Mucosa of rectum (tissue), 2 donors: ENCODE measurements at regions not wholly inside any gene's neighbourhood (a gene's known extent, or its start where the extent isn't known, plus 50 kb on each side); places are given as distances from the start of the nearest gene placed in this dataset.

ENCODE experiments used
- H3K27ac ChIP-seq, 2 donors: one replicate each; pipeline ENCODE4 v1.7.0; 2013; ENCODE audit warnings: inconsistent platforms in 2 of 2, low read depth in 2 of 2, low read length in 2 of 2
- H3K27me3 ChIP-seq, 2 donors: one replicate each; pipeline ENCODE4 v1.7.0; 2013; ENCODE audit warnings: low read length in 2 of 2; ENCODE audit not compliant: control insufficient read depth in 2 of 2, insufficient read depth in 2 of 2
- H3K36me3 ChIP-seq, 2 donors: one replicate each; pipeline ENCODE4 v1.7.0; 2013; ENCODE audit warnings: low read length in 2 of 2; ENCODE audit not compliant: control insufficient read depth in 2 of 2, insufficient read depth in 2 of 2
- H3K4me1 ChIP-seq, 2 donors: one replicate each; pipeline ENCODE4 v1.7.0; 2013; ENCODE audit warnings: low read length in 2 of 2, mild to moderate bottlenecking in 1 of 2; ENCODE audit not compliant: control insufficient read depth in 2 of 2, insufficient read depth in 2 of 2
- H3K4me3 ChIP-seq, 2 donors: one replicate each; pipeline ENCODE4 v1.7.0; 2013; ENCODE audit warnings: low read length in 2 of 2
- H3K9ac ChIP-seq, 2 donors: one replicate each; pipeline ENCODE4 v1.7.0; 2013; ENCODE audit warnings: low read length in 2 of 2, low read depth in 1 of 2, mild to moderate bottlenecking in 1 of 2
- H3K9me3 ChIP-seq, 2 donors: one replicate each; pipeline ENCODE4 v1.7.0; 2013; ENCODE audit warnings: low read length in 2 of 2; ENCODE audit not compliant: control insufficient read depth in 2 of 2
- donor health status: healthy.
- donor health status: Normal muscosa, but diverticular disease.

DNA sequence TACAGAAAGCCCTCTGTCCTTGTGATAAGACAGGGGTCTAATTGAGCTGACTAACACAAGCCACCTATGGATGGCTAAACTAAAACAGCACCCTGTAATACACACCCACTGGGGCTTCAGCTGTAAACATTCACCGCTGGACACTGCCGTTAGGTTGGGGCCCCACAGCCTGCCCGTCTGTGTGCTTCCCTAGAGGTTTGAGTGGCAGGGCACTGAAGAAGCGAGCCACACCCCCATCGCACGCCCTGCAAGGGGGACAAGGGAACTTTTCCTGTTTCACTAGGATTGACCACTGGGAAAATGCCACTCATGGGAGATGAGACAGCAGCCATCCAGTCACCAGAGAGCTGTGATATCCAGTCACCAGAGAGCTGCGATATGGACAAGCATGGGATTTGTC, 335.7 kb upstream of the CFAP20DC start:
- Histone ChIP-seq H3K4me1 (no peaks in the 10 kb centered on the region), H3K27ac (no peak overlapping the region), H3K36me3 (no peaks in the 10 kb centered on the region), H3K9me3 (no peaks in the 10 kb centered on the region), H3K27me3 (no peaks in the 10 kb centered on the region), H3K4me3 (no peak overlapping the region), H3K9ac (no peak overlapping the region)

DNA sequence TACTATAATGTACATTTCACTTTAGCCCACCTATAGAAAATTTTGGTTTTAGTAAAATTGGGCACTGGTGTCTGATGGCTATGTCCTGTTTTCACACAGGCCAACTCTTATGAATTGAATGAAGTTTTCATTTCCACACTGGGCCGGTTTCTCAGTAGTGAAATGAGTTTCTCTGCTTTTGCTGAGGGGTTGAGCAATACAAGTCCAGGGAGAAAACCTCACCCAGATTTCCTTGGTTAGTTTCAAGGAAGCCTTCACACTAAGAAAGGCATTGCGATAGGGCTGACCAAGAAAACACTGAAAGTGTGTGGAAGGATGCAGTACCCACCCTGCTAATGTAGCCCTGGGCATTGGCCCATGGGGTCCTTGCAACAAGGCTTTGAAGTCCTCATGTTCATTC, 331.5 kb upstream of the CFAP20DC start:
- no peaks in the 10 kb centered on the region for H3K27me3 ChIP-seq
- no peak overlapping the region for H3K4me3 ChIP-seq
- H3K9me3 ChIP-seq, result no peaks in the 10 kb centered on the region
- H3K27ac ChIP-seq, result no peak overlapping the region
- H3K36me3 ChIP-seq, result no peaks in the 10 kb centered on the region
- no peak overlapping the region for H3K9ac ChIP-seq
- no peaks in the 10 kb centered on the region for H3K4me1 ChIP-seq

DNA sequence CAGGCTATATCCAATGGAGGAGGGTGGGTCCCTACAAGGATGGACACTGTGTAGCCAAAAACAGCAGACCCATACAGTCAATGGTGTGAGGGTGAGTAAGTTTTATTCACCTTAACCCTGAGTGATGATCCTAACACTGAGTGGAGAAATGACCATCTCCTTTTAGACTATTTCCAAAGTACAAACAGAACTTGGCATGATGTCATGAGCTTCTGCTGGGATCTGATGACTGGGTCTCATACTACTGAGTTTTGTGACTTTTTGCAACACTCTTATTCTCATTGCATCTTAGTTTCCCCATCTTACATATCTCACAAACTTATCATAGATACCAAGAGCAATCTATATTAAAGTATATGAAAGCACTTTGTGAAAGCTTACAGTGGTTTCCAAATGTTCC, 330.3 kb upstream of the CFAP20DC start:
- H3K4me3 ChIP-seq, result no peak overlapping the region
- no peak overlapping the region for H3K27ac ChIP-seq
- H3K4me1 ChIP-seq, result no peaks in the 10 kb centered on the region
- no peak overlapping the region for H3K9ac ChIP-seq
- no peaks in the 10 kb centered on the region for H3K9me3 ChIP-seq
- H3K36me3 ChIP-seq, result no peaks in the 10 kb centered on the region
- H3K27me3 ChIP-seq, result no peaks in the 10 kb centered on the region

DNA sequence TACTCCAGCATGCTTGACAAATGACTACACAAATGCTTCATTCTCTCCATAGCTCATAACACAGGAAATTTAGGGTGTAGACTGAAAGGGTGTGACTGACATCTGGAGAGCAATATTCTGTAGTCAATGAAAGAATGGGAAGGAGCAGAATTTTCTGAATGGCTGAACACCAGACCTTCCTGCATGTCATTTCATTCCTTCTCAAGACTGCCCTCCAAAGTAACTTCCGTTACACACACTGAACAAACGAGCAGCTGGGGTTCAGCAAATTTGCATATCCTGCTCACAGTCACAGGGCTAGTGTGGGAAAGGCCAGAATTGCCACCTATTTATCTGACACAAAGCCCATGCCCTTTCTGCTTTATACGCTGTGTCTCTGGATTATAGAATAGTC, 325.0 kb upstream of the CFAP20DC start:
- Histone ChIP-seq H3K9me3 (no peaks in the 10 kb centered on the region), H3K36me3 (no peaks in the 10 kb centered on the region), H3K27me3 (no peaks in the 10 kb centered on the region), H3K4me3 (no peak overlapping the region), H3K9ac (no peak overlapping the region), H3K4me1 (no peaks in the 10 kb centered on the region), H3K27ac (no peak overlapping the region)

DNA sequence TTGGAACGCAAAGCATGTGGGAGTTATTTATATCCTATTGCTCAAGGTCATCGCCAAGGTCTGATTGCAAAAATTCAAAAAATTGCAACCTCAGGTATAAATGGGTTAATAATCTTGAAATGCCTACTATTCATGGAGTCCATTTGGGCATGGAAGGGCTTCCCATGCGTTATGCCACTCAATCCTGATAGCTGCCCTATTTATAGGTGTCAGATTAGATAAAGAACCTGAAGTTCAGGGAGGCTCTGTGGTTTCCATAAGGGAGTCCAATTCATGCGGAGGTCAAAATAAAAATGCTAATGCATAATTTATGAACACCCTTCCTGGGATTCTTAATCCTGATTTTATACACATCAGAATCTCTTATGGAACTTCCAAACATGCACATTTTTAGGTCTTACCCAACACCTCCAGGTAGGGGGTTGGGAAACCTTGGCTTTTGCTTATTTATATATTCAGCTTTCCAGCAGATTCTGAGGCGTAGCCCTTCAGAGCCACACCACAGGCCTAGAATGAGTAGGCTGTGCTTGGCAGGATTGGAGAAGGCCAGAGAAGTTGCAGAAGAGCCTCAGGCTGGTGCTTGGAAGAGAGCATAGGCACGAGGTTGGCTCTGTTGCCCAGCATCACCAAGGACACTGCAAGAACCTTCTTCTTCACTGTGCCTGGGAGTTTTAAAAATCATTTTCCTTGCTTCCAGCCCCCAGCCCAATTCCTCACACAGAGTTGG, 324.4 kb upstream of the CFAP20DC start:
- no peaks in the 10 kb centered on the region for H3K4me1 ChIP-seq
- H3K36me3 ChIP-seq, result no peaks in the 10 kb centered on the region
- H3K27ac ChIP-seq, result no peak overlapping the region
- no peaks in the 10 kb centered on the region for H3K9me3 ChIP-seq
- no peak overlapping the region for H3K9ac ChIP-seq
- no peaks in the 10 kb centered on the region for H3K27me3 ChIP-seq
- no peak overlapping the region for H3K4me3 ChIP-seq

DNA sequence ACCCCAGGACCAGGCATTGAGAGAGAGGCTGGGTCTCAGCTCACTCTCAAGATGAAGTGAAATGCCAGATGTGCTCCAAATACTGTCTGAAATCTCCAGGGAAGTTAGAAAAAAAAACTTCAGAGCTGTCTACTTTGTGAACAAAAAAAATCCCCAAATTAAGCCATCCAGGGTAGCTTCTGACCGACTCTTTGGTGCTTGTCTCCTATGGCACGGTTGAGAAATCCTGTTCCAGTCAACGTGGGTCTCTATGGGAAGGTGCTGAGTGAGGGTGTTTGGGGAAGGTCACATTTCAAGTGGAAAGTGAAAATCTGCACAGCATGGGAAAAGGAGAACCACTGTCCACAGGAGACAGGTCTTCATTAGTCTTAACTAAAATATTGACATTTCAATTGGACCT, 322.5 kb upstream of the CFAP20DC start:
- Histone ChIP-seq H3K36me3 (no peaks in the 10 kb centered on the region), H3K4me1 (no peaks in the 10 kb centered on the region), H3K27ac (no peak overlapping the region), H3K4me3 (no peak overlapping the region), H3K27me3 (no peaks in the 10 kb centered on the region), H3K9me3 (no peaks in the 10 kb centered on the region), H3K9ac (no peak overlapping the region)

DNA sequence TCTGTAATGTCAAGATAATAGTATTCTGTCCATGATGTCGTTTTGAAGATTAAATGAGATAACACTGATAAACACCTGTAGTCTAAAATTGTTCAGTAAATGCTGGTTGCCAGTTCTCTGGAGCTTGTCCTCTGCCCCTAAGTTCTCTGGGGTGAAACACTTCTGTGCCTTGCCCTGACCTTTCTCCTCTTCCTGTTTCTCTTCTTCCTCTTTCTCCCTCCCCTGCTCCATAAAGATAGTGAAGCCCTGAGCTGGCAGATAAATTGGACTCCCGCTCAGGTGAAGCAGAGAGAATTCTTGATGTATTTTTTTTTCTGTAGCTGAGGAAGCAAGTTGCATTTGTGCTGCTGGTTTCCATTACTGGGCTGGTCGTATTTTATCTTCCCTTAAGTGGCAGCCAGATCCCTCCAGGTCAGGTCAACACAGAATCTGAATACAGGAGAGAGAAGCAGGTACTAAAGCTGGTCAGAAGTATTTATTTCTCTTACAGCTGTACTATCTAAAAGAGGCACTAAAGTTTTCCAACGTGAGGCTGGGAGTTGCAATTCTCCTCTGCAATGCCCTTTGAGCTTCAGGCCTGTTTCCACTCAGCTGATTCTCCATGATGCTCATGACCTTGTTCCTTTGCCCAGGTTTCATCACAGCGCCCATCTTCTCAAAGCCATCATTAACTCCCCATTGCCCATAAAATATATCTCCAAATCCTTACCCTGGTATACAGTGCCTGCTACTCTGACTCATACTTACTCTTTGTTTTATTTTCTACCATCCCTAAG, 319.3 kb upstream of the CFAP20DC start:
- Histone ChIP-seq H3K4me3 (no peak overlapping the region), H3K27ac (no peak overlapping the region), H3K36me3 (no peaks in the 10 kb centered on the region), H3K9me3 (no peaks in the 10 kb centered on the region), H3K27me3 (no peaks in the 10 kb centered on the region), H3K4me1 (no peaks in the 10 kb centered on the region), H3K9ac (no peak overlapping the region)

DNA sequence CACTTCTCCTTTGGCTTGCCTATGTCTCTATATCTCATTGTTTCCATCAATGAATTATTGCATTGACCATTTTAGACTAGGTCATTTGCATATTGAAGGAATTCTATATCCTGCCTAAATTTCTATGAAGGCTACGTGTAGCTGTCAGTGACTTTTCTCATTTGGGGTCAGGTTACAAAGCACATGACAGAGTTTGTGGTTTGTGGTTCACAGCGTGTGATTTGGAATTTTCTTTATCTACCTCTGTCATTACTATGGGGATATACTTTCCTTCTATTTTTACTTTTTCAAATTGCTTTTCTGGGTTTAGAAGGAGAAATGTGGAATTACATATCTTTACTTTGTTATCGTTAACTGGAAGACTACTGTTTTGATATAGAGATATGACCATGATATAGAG, 317.3 kb upstream of the CFAP20DC start:
- H3K9me3 ChIP-seq, result no peaks in the 10 kb centered on the region
- no peaks in the 10 kb centered on the region for H3K36me3 ChIP-seq
- H3K27ac ChIP-seq, result no peak overlapping the region
- no peak overlapping the region for H3K4me3 ChIP-seq
- no peaks in the 10 kb centered on the region for H3K27me3 ChIP-seq
- H3K9ac ChIP-seq, result no peak overlapping the region
- no peaks in the 10 kb centered on the region for H3K4me1 ChIP-seq

DNA sequence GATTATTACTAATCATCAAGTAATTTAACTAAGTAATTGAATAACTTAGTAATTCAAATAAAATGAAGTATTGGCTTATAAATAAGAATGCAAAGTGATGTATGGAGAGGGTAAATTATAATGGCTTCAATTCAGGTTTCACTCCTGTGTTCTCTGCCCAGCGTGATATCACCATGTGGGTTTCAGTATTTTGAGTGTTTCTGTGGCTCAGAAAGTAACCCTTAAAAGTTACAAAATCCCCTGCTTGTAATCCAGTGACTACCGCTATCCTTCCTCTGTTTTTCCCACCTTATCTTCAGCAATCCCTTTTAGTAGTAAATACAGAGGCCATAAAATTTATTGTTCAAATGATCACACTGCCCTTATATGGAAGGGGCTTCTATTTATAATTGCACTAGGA, 316.4 kb upstream of the CFAP20DC start:
- Histone ChIP-seq H3K4me1 (no peaks in the 10 kb centered on the region), H3K9me3 (no peaks in the 10 kb centered on the region), H3K27me3 (no peaks in the 10 kb centered on the region), H3K36me3 (no peaks in the 10 kb centered on the region), H3K27ac (no peak overlapping the region), H3K9ac (no peak overlapping the region), H3K4me3 (no peak overlapping the region)

DNA sequence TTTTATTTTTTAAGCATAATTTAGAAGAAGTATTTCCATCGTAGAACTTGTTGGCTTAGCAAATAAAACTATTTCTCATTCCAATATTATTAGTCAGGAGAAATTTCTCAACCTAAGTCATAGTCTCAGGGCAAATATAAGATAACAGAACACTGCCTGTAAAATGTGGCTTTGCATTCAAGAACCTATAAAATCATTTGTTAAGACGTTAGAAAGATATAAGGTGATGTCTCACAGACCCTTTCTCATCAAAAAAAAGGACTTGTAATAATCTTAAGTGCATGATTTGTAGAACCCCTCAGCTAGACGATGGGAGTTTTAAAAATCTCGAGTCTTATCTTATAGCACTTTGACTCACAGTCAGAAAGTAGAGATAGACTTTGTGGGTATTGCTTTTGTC, 314.7 kb upstream of the CFAP20DC start:
- Histone ChIP-seq H3K36me3 (no peaks in the 10 kb centered on the region), H3K27ac (no peak overlapping the region), H3K9ac (no peak overlapping the region), H3K4me3 (no peak overlapping the region), H3K4me1 (no peaks in the 10 kb centered on the region), H3K9me3 (no peaks in the 10 kb centered on the region), H3K27me3 (no peaks in the 10 kb centered on the region)
